HepG2 (cell line): ENCODE measurements at regions not wholly inside any gene's neighbourhood (a gene's known extent, or its start where the extent isn't known, plus 50 kb on each side); places are given as distances from the start of the nearest gene placed in this dataset.

Source experiments
- ATAC-seq: fragments of 200-7000 bp; cut with Tn5 transposase; 3 replicates; pipeline ENCODE4 v1.9.1; 2020; ENCODE audit warnings: mild to moderate bottlenecking, moderate library complexity
- BruUV-seq: library from RNA; stranded (reverse); fragments of 400-500 nt; replicated peaks from 2 replicates; lab custom pipeline; 2021; lab: Mats Ljungman, UMichigan
- CTCF ChIA-PET: fragments of 300-600 bp; formaldehyde crosslinking; extraction: SDS; loops from one replicate; lab custom pipeline; 2021; ENCODE audit warnings: low total read pairs, inconsistent platforms, low intra/inter-chr PET ratio; lab: Yijun Ruan, JAX
- POLR2A ChIA-PET: fragments of 350-600 bp; sonication (Branson Sonifier 250); formaldehyde crosslinking; loops from one replicate; lab custom pipeline; 2020; ENCODE audit warnings: antibody characterized with exemption, inconsistent platforms; lab: Yijun Ruan, JAX
- DNase-seq: peaks from one replicate; pipeline ENCODE4 v3.0.0-alpha.2; 2015; ENCODE audit warnings: low spot score
- FAIRE-seq: peaks from 3 replicates; lab custom pipeline; 2011; peaks lifted over from hg19 to GRCh38; lab: Jason Lieb, UNC
- H2AFZ ChIP-seq: one replicate; pipeline ENCODE4 v1.6.1; 2011; ENCODE audit warnings: low read length, inconsistent platforms
- H3K27ac ChIP-seq: fragments of 300-600 bp; 3 replicates; pipeline ENCODE4 v1.8.0; 2011; ENCODE audit warnings: mixed run types, mild to moderate bottlenecking, mixed read lengths, low read length, inconsistent platforms; ENCODE audit not compliant: insufficient read depth; ENCODE audit errors: extremely low read length
- H3K27me3 ChIP-seq, 2 experiments: fragments of 200-600 bp in 1 of 2; 2 replicates in 1 of 2; 3 replicates in 1 of 2; pipeline versions ENCODE4 v1.6.0 to v1.8.0; 2011; ENCODE audit warnings: low read length in 2 of 2, mild to moderate bottlenecking in 2 of 2, moderate library complexity in 2 of 2, inconsistent platforms in 1 of 2; ENCODE audit not compliant: insufficient read depth in 2 of 2, control insufficient read depth in 1 of 2
- H3K36me3 ChIP-seq, 2 experiments: fragments of 200-600 bp in 1 of 2; replicated peaks in 1 of 2; 2 replicates in 1 of 2; 3 replicates in 1 of 2; pipeline versions ENCODE4 v1.5.1 to v1.8.0; 2011; ENCODE audit warnings: low read length in 2 of 2, inconsistent platforms in 1 of 2; ENCODE audit not compliant: insufficient read depth in 2 of 2, control insufficient read depth in 1 of 2
- H3K4me1 ChIP-seq: 2 replicates; pipeline ENCODE4 v1.5.1; 2012; ENCODE audit warnings: low read length, inconsistent platforms; ENCODE audit not compliant: insufficient read depth
- H3K4me2 ChIP-seq: 2 replicates; pipeline ENCODE4 v1.6.0; 2011; ENCODE audit warnings: low read depth, low read length, inconsistent platforms
- H3K4me3 ChIP-seq, 3 experiments: fragments of 200-600 bp in 1 of 3; sonication (generic), shearing (Covaris generic) in 1 of 3; replicated peaks in 1 of 3; 2 replicates each; pipeline ENCODE4 v1.5.1; 2011 to 2016; ENCODE audit warnings: low read length in 3 of 3, inconsistent platforms in 2 of 3, low read depth in 2 of 3, mild to moderate bottlenecking in 2 of 3, control low read depth in 1 of 3, mixed read lengths in 1 of 3; ENCODE audit not compliant: insufficient read depth in 1 of 3
- H3K79me2 ChIP-seq: one replicate; pipeline ENCODE4 v1.6.1; 2011; ENCODE audit warnings: low read length, inconsistent platforms; ENCODE audit not compliant: insufficient read depth
- H3K9ac ChIP-seq: 2 replicates; pipeline ENCODE4 v1.6.0; 2011; ENCODE audit warnings: mild to moderate bottlenecking, low read depth, low read length, inconsistent platforms; ENCODE audit not compliant: insufficient read depth
- H3K9me3 ChIP-seq: 2 replicates; pipeline ENCODE4 v1.5.1; 2012; ENCODE audit warnings: mild to moderate bottlenecking, low read length
- H4K20me1 ChIP-seq: 2 replicates; pipeline ENCODE4 v1.6.0; 2011; ENCODE audit warnings: inconsistent platforms, mild to moderate bottlenecking, low read length, moderate library complexity; ENCODE audit not compliant: insufficient read depth
- CBFB ChIP-seq: sonication (generic); formaldehyde crosslinking; IDR thresholded peaks from 2 replicates; pipeline ENCODE4 v1.4.0; 2020; ENCODE audit warnings: missing genetic modification reagents
- E2F5 ChIP-seq: sonication (generic); formaldehyde crosslinking; conservative IDR thresholded peaks from 2 replicates; pipeline ENCODE4 v1.4.0; 2020; ENCODE audit warnings: missing genetic modification reagents
- ISL2 ChIP-seq: sonication (generic); formaldehyde crosslinking; IDR thresholded peaks from 2 replicates; pipeline ENCODE4 v1.5.0; 2020; ENCODE audit warnings: missing genetic modification reagents
- KAT8 ChIP-seq: IDR thresholded peaks from 2 replicates; pipeline ENCODE4 v1.6.1; 2016; ENCODE audit warnings: missing genetic modification reagents, missing compliant biosample characterization
- NCOA5 ChIP-seq: sonication (generic); formaldehyde crosslinking; IDR thresholded peaks from 2 replicates; pipeline ENCODE4 v1.4.0; 2020; ENCODE audit warnings: missing genetic modification reagents
- SPEN ChIP-seq: sonication (generic); formaldehyde crosslinking; IDR thresholded peaks from 2 replicates; pipeline ENCODE4 v1.5.1; 2020; ENCODE audit warnings: low read depth, mild to moderate bottlenecking, missing genetic modification reagents
- ZFP62 ChIP-seq: sonication (generic); formaldehyde crosslinking; IDR thresholded peaks from 2 replicates; pipeline ENCODE4 v1.4.0; 2020; ENCODE audit warnings: missing genetic modification reagents
- ZIK1 ChIP-seq: sonication (generic); formaldehyde crosslinking; IDR thresholded peaks from 2 replicates; pipeline ENCODE4 v1.5.0; 2020; ENCODE audit warnings: mild to moderate bottlenecking, low read depth, missing genetic modification reagents, borderline replicate concordance
- ZNF10 ChIP-seq: sonication (generic); formaldehyde crosslinking; IDR thresholded peaks from 2 replicates; pipeline ENCODE4 v1.4.0; 2020; ENCODE audit warnings: mild to moderate bottlenecking, low read depth, missing genetic modification reagents, borderline replicate concordance
- ZNF160 ChIP-seq: sonication (generic); formaldehyde crosslinking; IDR thresholded peaks from 2 replicates; pipeline ENCODE4 v1.8.0; 2022; ENCODE audit warnings: mild to moderate bottlenecking, inconsistent platforms, missing genetic modification reagents
- WGBS: methylation state at CpG from one replicate; pipeline ENCODE4 v1.1.6; 2017; ENCODE audit warnings: low lambda C conversion rate; 5-methylcytosine and 5-hydroxymethylcytosine counted together
- in situ Hi-C: cut with HindIII; loops from 2 replicates; pipeline ENCODE4 v1.10.0; 2017; ENCODE audit warnings: low pct_unique_long_range_greater_than_20kb; ENCODE audit not compliant: extremely low pct_ligation_motif_present
- intact Hi-C: fragments of 100-400 bp; cut with micrococcal nuclease; formaldehyde crosslinking; loops from one replicate; pipeline ENCODE4 v1.10.0; 2022; ENCODE audit not compliant: unreplicated experiment
- TF ChIP-seq, protein P1 (sequence below): IDR thresholded peaks from 2 replicates; pipeline ENCODE4 v1.6.1; 2016; ENCODE audit warnings: low read depth, control low read depth

- FAIRE-seq: no peak
- TF ChIP-seq CBFB (CRISPR knock-in tag) (no peak), E2F5 (CRISPR knock-in tag) (no peak), KAT8 (CRISPR knock-in tag) (no peak), ZIK1 (CRISPR knock-in tag) (no peak), ZNF160 (CRISPR knock-in tag) (no peak), SPEN (no peak), ZFP62 (no peak), ZNF10 (no peak), ISL2 (CRISPR knock-in tag) (no peak), NCOA5 (CRISPR knock-in tag) (no peak)
- TF ChIP-seq, protein P1, sequence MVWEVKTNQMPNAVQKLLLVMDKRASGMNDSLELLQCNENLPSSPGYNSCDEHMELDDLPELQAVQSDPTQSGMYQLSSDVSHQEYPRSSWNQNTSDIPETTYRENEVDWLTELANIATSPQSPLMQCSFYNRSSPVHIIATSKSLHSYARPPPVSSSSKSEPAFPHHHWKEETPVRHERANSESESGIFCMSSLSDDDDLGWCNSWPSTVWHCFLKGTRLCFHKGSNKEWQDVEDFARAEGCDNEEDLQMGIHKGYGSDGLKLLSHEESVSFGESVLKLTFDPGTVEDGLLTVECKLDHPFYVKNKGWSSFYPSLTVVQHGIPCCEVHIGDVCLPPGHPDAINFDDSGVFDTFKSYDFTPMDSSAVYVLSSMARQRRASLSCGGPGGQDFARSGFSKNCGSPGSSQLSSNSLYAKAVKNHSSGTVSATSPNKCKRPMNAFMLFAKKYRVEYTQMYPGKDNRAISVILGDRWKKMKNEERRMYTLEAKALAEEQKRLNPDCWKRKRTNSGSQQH (CRISPR knock-in tag): no peak
- H3K79me2 ChIP-seq: no peaks in the 10 kb centered on the region
- in situ Hi-C loops (loop anchor here (25.0 kb wide), 1 partner anchor 498 kb away; no protein-coding TSS in a partner anchor), intact Hi-C loops (no loop called here)
- H3K27me3 ChIP-seq: peaks cover 0 to 14% of the 10 kb centered on the region in 2 experiments; a peak in 2 of 5 replicates
- ChIA-PET CTCF (no interaction called here), POLR2A (no interaction called here)
- ATAC-seq: no peak
- no peaks in the 10 kb centered on the region for H4K20me1 ChIP-seq
- 85% methylated on average over 5 of the region's 5 CpGs for WGBS
- H3K9me3 ChIP-seq: no peaks in the 10 kb centered on the region
- H3K36me3 ChIP-seq: no peaks in the 10 kb centered on the region
- no peak overlapping the region for H2AFZ ChIP-seq
- H3K4me1 ChIP-seq: peaks cover 6% of the 10 kb centered on the region
- no peak overlapping the region for H3K4me3 ChIP-seq
- no peak overlapping the region for H3K27ac ChIP-seq
- H3K9ac ChIP-seq: no peak overlapping the region
- BruUV-seq: no TSS peak
- no peak for DNase-seq
- no peak overlapping the region for H3K4me2 ChIP-seq
Measured at GRCh38 chr12:65614259-65614889, 209.9 kb upstream of the HMGA2 start.
